PC-3 (cell line): ENCODE measurements at regions not wholly inside any gene's neighbourhood (a gene's known extent, or its start where the extent isn't known, plus 50 kb on each side); places are given as distances from the start of the nearest gene placed in this dataset.

ENCODE experiments used
- ATAC-seq: fragments of 200-7000 bp; cut with Tn5 transposase; 2 replicates; pipeline ENCODE4 v1.9.1; 2020; ENCODE audit warnings: mild to moderate bottlenecking, moderate library complexity
- BruUV-seq: library from RNA; stranded (reverse); fragments of 400-500 nt; replicated peaks from 2 replicates; lab custom pipeline; 2021; lab: Mats Ljungman, UMichigan
- CTCF ChIA-PET: fragments of 300-600 bp; sonication (Branson Sonifier 250); formaldehyde crosslinking; loops from one replicate; lab custom pipeline; 2022; ENCODE audit warnings: antibody characterized with exemption; lab: Charles Lee
- POLR2A ChIA-PET: fragments of 300-600 bp; sonication (Branson Sonifier 250); formaldehyde crosslinking; loops from one replicate; lab custom pipeline; 2022; ENCODE audit warnings: antibody characterized with exemption; ENCODE audit not compliant: unreplicated experiment; lab: Charles Lee
- DNase-seq: peaks from one replicate; pipeline ENCODE4 v3.0.0-alpha.2; 2015
- H2AFZ ChIP-seq: fragments of 300-600 bp; sonication (generic); 2 replicates; pipeline ENCODE4 v1.6.0; 2016; ENCODE audit warnings: antibody characterized with exemption, low read length
- H3F3A ChIP-seq: fragments of 300-600 bp; sonication (generic); one replicate; pipeline ENCODE4 v1.6.0; 2017; ENCODE audit warnings: antibody characterized with exemption, low read length, control low read depth, mild to moderate bottlenecking; ENCODE audit not compliant: unreplicated experiment
- H3K27ac ChIP-seq: fragments of 300-600 bp; sonication (generic); 2 replicates; pipeline ENCODE4 v1.5.1; 2016; ENCODE audit warnings: mild to moderate bottlenecking, low read length
- H3K27me3 ChIP-seq: fragments of 300-600 bp; sonication (generic); 2 replicates; pipeline ENCODE4 v1.6.1; 2016; ENCODE audit warnings: low read length, mixed read lengths
- H3K36me3 ChIP-seq: fragments of 300-600 bp; sonication (generic); 2 replicates; pipeline ENCODE4 v1.6.1; 2016; ENCODE audit warnings: low read depth, mixed run types, low read length, mixed read lengths
- H3K4me1 ChIP-seq: fragments of 300-600 bp; sonication (generic); 2 replicates; pipeline ENCODE4 v1.5.1; 2016; ENCODE audit warnings: low read length; ENCODE audit not compliant: insufficient read depth
- H3K4me2 ChIP-seq: fragments of 300-600 bp; sonication (generic); 2 replicates; pipeline ENCODE4 v1.6.0; 2016; ENCODE audit warnings: low read length
- H3K4me3 ChIP-seq: fragments of 300-600 bp; sonication (generic); 2 replicates; pipeline ENCODE4 v1.5.1; 2016; ENCODE audit warnings: mild to moderate bottlenecking, low read length, mixed read lengths
- H3K79me2 ChIP-seq: fragments of 300-600 bp; sonication (generic); 2 replicates; pipeline ENCODE4 v1.6.1; 2017; ENCODE audit warnings: low read length, mixed read lengths
- H3K9ac ChIP-seq: fragments of 300-600 bp; sonication (generic); 2 replicates; pipeline ENCODE4 v1.6.0; 2016; ENCODE audit warnings: mild to moderate bottlenecking, low read length
- H3K9me2 ChIP-seq: fragments of 300-600 bp; sonication (generic); replicated peaks from 2 replicates; pipeline ENCODE4 v1.6.1; 2016; ENCODE audit warnings: mixed run types, low read length, mixed read lengths
- H3K9me3 ChIP-seq: fragments of 300-600 bp; sonication (generic); 2 replicates; pipeline ENCODE4 v1.6.1; 2016; ENCODE audit warnings: low read length, mixed read lengths
- H4K20me1 ChIP-seq: fragments of 300-600 bp; sonication (generic); 2 replicates; pipeline ENCODE4 v1.6.1; 2016; ENCODE audit warnings: low read length, mixed read lengths
- CTCF ChIP-seq: fragments of 300-600 bp; sonication (generic); conservative IDR thresholded peaks from 2 replicates; pipeline ENCODE4 v1.5.1; 2017; ENCODE audit warnings: antibody characterized with exemption, low read depth, mild to moderate bottlenecking, low read length
- EZH2 ChIP-seq: fragments of 300-600 bp; sonication (generic); IDR thresholded peaks from one replicate; pipeline ENCODE4 v1.6.1; 2017; ENCODE audit warnings: antibody characterized with exemption, mild to moderate bottlenecking, low read length; ENCODE audit not compliant: unreplicated experiment
- EZH2phosphoT487 ChIP-seq: fragments of 300-600 bp; sonication (generic); IDR thresholded peaks from 2 replicates; pipeline ENCODE4 v1.6.1; 2018; ENCODE audit warnings: mild to moderate bottlenecking, antibody characterized with exemption, low read length, borderline replicate concordance
- intact Hi-C: fragments of 100-400 bp; cut with micrococcal nuclease; formaldehyde crosslinking; loops from 2 replicates; pipeline ENCODE4 v1.9.0; 2023

- TF ChIP-seq CTCF (no peak), EZH2phosphoT487 (no peak), EZH2 (no peak)
- Histone ChIP-seq H3K9ac (no peak overlapping the region), H3K27me3 (peaks cover 90% of the 10 kb centered on the region), H3K9me3 (no peaks in the 10 kb centered on the region), H3F3A (no peaks in the 10 kb centered on the region), H3K36me3 (no peaks in the 10 kb centered on the region), H3K27ac (no peak overlapping the region), H3K79me2 (no peaks in the 10 kb centered on the region), H2AFZ (no peak overlapping the region), H4K20me1 (no peaks in the 10 kb centered on the region), H3K4me3 (no peak overlapping the region), H3K9me2 (no peaks in the 10 kb centered on the region), H3K4me2 (no peak overlapping the region), H3K4me1 (no peaks in the 10 kb centered on the region)
- intact Hi-C loops: no loop called here
- ATAC-seq: no peak
- no peak for DNase-seq
- ChIA-PET POLR2A (no interaction called here), CTCF (no interaction called here)
- BruUV-seq: no TSS peak
Measured at GRCh38 chr1:228989676-228989991, 254.4 kb downstream of the RHOU start.

- Histone ChIP-seq H3K79me2 (no peaks in the 10 kb centered on the region), H3K4me1 (no peaks in the 10 kb centered on the region), H2AFZ (no peak overlapping the region), H3K4me2 (no peak overlapping the region), H3K9ac (no peak overlapping the region), H3K27me3 (peaks cover 90% of the 10 kb centered on the region), H4K20me1 (no peaks in the 10 kb centered on the region), H3F3A (no peaks in the 10 kb centered on the region), H3K4me3 (no peak overlapping the region), H3K27ac (no peak overlapping the region), H3K9me2 (no peaks in the 10 kb centered on the region), H3K9me3 (no peaks in the 10 kb centered on the region), H3K36me3 (no peaks in the 10 kb centered on the region)
- DNase-seq: no peak
- ATAC-seq: no peak
- TF ChIP-seq EZH2phosphoT487 (no peak), EZH2 (no peak), CTCF (no peak)
- intact Hi-C loops: no loop called here
- no TSS peak for BruUV-seq
- POLR2A ChIA-PET: no interaction called here
- CTCF ChIA-PET: no interaction called here
Measured at GRCh38 chr1:228989992-228990827, 254.9 kb downstream of the RHOU start.

GRCh38 chr1:228990906-228991569, 255.8 kb downstream of the RHOU start:
- Histone ChIP-seq H4K20me1 (no peaks in the 10 kb centered on the region), H3K9ac (no peak overlapping the region), H3K9me3 (no peaks in the 10 kb centered on the region), H3K4me3 (no peak overlapping the region), H3F3A (no peaks in the 10 kb centered on the region), H3K4me2 (no peak overlapping the region), H3K4me1 (no peaks in the 10 kb centered on the region), H3K79me2 (no peaks in the 10 kb centered on the region), H3K27ac (no peak overlapping the region), H3K27me3 (peaks cover 91% of the 10 kb centered on the region), H3K36me3 (no peaks in the 10 kb centered on the region), H3K9me2 (no peaks in the 10 kb centered on the region; the same call in 1 of the 2 replicates), H2AFZ (no peak overlapping the region)
- CTCF ChIA-PET: no interaction called here
- DNase-seq (no peak), ATAC-seq (no peak)
- POLR2A ChIA-PET: no interaction called here
- intact Hi-C loops: no loop called here
- TF ChIP-seq EZH2phosphoT487: no peak
- TF ChIP-seq EZH2: no peak
- TF ChIP-seq CTCF: no peak
- no TSS peak for BruUV-seq
